GM21367 (cell line): ENCODE measurements at regions not wholly inside any gene's neighbourhood (a gene's known extent, or its start where the extent isn't known, plus 50 kb on each side); places are given as distances from the start of the nearest gene placed in this dataset.

Source experiments
- ATAC-seq: cut with Tn5 transposase; IDR thresholded peaks from one replicate; pipeline ENCODE4 v1.9.1; 2021; ENCODE audit not compliant: unreplicated experiment

DNA sequence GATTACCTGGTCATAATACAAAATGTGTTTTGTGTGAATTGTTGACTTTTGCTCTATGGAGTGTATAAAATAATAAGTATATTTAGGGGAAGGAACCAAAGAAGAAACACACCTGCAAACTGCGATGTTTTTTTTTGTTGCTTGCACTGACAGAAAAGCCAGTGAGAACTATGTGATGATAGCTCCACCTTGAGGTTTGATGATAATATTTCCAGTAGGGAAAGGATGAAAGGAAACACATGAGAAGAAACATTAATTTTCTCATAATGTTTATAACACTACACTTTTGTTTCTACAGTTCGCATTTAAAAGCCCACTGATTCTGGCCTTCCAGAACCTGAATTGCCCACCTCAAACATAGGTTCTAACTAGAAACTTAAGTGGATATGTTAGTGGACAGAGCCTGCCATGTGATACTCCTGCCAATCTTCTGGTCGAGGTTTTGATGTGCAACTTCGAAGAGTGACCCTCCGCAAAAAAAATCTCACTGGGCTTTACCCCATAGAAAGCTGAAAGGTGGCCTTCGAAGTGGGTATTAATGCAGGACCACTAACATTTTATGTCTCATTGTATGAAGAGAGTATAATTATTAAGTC, 476.4 kb upstream of the SPHKAP start:
- no peak for ATAC-seq

DNA sequence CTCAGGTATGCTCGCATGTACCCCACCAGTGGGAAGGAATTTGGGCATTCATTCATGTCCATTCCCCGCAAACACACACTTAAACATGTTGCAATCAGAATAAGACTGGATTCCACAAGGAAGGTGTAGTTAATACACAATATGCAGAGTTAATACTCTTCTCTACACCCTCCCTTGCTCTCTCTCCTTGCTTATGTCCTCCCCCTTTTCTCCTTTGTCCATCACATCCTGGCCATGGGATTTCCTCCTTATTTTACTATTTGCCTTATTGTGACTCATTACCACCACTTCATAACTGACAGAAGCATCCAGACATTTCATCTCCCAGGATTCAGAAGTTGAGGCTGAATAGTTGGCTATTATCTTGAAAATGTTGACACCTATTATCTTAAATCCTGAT, 473.8 kb upstream of the SPHKAP start:
- no peak for ATAC-seq

DNA sequence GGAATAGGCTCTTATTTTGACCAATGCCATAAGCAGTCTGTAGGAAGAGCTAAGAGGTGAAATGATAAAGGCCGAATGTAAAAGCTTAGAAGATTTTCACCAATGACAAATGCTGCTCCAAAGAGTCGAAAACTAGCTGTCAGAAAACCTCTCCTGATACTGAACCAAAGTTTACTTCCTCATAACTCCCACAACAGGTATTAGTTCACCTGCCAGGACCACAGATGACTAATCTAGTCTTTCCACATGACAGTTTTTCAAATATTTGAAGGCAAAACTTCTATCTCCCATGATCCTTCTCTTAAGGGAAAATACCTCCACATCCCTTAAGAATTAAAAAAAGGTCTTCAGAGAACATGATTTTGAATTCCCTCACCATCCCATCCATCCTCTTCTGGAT, 473.2 kb upstream of the SPHKAP start:
- ATAC-seq: no peak

DNA sequence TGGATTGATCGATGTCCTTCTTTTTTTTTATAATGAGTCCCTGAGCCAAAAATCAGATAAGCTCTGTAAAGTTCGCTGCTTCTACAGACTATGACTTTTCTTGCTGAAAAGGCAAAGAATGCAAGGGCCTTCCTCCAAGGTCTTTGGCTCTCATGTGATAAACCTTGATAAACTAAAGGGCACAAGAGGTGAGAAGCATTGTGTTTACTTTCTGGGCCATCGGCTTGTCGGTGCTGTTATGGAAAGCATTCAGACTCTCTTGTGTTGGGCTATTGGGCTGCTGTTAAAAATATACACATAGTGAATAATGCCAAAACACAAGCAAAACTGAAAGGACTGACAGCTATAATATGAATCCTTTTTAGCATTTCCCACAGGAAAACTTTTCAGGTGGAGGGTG, 472.4 kb upstream of the SPHKAP start:
- no peak for ATAC-seq

DNA sequence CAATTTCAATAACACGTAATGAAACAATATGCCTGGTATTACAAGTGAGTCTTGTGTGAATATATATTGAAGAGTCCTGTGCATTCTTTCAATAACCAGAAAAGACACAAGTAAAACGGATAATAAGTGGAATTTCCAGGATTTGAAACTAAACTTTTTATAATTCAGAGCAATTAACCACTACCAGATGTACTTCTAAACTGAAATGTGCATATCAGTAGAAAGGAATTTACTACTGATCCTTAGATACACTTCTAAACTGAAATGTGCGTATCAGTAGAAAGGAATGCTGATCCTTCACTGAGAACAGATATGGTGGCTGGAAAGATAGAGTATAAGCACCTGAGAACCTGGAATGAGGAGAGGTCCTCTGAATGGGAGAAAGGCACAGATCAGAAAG, 470.9 kb upstream of the SPHKAP start:
- no peak for ATAC-seq

DNA sequence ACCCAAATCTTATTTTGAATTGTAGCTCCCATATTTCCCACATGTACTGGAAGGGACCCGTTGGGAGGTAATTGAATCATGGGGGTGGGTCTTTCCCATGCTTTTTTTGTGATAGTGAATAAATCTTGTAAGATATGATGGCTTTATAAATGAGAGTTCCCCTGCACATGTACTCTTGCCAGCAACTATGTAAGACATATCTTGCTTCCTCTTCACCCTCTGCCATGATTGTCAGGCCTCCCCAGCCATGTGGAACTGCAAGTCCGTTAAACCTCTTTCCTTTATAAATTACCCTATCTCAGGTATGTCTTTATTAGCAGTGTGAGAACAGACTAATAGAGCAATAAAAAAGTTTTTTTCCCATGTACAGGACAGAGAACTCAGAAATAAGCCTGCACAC, 468.4 kb upstream of the SPHKAP start:
- no peak for ATAC-seq

DNA sequence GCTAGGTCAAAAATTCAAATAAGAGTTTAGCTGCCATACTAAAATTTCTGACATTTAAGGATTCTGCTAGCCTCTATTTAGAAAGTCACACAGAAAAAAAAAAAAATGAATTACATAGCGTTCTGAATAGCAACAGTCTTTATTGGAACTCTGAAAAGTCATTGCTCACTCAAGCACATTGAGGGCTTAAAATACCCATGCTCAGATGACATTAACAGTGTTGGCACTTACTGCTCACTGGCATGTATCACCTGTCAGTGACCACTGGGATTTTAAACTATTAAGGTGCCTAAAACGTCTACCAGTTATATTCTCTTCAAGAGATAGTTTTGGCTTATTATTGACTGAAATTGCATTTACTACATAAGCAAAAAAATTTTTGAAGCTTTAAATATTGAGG, 468.0 kb upstream of the SPHKAP start:
- no peak for ATAC-seq

DNA sequence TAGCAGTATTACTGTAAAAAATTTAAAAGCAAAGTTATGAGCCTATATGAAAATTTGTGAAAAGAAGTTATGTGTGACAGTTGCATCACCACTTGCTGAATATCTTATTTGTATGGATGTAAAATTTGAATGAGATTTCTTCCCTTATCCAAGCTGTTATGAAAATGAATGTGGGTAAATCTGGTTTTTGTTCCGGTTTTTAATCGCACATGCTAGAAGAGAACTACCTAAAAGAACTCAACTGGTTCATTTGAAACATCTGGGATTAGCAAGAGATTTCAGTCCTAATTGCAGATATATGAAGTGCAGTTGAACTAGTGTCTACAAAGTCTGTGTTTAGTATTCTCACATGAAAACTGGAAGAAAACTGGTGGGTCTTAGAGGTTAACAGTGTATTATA, 467.1 kb upstream of the SPHKAP start:
- ATAC-seq: no peak

DNA sequence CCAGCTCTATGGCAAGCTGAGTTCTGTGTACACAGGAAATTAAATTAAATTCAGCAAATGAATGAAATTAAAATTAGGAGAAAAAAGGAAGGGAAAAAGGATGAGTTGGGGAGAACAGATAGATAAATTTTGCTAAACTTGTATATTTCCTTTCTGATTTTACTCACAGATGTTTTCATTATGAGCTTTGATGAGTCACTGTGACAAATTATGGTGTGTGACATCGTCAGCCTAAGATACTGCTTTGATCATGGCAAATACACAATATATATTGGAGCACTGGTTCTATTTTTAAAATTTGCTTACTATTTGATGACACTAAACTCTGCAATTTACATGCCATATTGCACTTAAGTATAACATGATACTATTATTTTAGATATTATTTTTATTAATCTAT, 464.6 kb upstream of the SPHKAP start:
- no peak for ATAC-seq

DNA sequence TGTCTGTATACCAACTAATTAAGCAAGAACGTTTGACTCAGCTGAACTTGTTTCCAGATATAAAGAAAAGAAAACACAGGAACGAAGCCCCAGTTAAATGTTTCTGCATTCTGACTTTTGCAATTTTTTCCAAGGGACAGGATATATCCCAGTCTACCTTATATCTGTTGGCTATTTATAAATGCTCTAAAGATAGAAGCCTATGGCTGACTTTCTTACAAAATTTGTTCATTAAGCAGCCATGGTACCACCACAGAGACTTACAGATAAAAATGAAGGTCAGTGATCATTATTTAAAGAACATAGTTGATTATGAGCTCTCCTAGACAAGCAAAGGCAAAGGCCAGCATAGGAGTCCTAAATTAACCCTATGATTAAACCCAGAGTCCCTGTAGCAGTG, 462.7 kb upstream of the SPHKAP start:
- no peak for ATAC-seq

DNA sequence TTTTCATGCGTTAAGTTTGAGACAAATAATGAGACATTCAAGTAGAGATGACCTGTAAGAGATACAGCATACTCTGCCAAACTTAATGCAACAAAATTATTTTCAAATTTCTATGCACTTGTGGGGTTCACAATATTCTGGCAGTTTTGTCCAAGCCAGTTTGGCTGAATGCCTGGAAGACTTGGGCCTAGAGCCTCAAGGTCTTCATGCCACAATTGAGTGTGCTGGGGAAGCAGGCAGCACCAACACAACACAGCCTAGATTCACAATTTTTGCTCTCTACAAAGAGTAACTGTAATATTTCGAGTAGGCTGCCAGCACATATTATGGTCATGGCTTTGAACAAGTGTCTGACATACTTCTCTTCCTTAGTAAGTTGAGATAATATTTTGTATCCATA, 461.4 kb upstream of the SPHKAP start:
- no peak for ATAC-seq

DNA sequence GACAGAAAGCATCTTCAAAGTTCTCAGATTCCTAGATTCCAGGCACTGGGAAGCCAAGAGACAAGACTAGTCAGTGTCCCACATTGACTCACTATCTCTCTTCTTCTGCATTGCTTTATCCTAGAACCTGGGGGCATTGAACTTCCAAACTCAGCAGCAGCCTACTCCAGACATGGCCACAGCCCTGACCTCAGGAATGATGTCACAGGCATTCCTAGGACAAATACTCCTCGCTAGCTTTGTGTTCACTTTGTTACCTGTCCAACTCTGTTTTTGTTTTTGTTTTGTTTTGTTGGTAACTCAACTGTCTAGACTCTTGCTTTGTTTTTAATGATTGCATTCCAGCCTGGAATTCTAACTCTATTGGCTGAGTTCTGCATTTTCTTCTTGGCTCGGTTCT, 449.3 kb upstream of the SPHKAP start:
- no peak for ATAC-seq

DNA sequence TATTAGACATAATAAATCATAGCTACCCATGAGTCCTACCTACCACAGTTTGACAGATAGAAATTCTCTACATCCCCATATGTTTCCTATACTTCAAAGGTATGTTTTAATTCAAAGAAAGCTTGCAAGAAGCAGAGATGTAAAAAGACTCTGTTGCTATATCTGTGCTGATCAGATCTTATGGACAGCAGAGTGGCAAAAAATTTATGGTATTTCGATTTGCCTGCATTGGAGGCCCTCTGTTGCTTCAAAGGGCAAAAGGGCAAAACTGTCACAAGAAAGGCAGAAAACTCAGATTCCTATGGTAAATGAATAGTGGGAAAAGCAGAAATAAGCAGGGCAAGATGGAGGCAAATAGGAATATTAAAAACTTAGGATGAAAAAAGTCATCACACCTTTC, 447.8 kb upstream of the SPHKAP start:
- ATAC-seq: no peak

DNA sequence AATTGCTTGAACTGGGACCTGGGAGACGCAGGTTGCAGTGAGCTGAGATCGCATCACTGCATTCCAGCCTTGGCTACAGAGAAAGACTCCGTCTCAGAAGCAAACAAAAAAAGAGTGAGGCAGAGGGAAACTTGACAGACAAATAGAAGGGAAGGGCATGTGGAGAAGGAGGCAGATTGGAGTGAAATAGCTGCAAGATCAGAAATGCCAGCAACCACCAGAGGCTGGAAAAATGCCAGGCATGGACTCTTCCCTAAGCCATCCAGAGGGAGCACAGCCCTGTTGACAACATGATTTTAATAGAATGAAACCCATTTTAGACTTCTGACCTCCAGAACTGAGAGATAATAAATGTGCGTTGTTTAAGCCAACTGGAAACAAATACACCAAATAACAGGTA, 447.2 kb upstream of the SPHKAP start:
- ATAC-seq: no peak

DNA sequence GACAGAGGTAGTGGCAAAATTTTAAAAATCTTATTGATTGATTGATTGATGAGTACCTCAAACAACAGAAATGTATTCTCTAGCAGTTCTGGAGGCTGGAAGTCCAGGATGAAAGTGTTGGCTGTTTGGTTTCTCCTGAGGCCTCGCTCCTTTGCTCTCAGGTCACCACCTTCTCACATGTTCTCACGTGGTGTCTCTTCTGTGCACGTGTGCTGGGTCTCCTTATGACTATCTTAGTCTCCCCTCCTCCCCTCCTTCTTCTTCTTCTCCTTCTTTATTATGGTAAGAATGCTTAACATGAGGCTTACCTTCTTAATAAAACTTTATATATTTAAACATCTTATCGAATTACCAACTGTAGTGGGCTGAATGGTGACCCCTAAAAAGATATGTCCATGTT, 446.0 kb upstream of the SPHKAP start:
- no peak for ATAC-seq

DNA sequence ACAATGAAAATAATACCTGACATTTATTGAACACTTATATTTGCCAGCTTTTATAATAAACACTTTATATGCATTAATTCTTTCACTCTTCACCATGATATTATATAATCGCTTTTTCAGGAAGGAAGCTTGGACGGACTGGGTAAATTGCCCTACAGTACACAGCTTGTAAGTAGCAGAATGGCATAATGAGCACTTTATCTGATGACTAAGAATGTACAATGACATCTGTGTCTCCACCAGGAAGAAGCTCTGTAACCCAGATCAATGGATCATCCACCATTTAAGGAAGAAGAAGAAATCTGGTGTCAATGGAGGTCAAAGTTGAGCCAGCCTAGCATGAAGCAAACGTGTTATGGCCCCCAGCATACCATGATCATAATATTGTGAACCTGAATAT, 444.0 kb upstream of the SPHKAP start:
- ATAC-seq: no peak

DNA sequence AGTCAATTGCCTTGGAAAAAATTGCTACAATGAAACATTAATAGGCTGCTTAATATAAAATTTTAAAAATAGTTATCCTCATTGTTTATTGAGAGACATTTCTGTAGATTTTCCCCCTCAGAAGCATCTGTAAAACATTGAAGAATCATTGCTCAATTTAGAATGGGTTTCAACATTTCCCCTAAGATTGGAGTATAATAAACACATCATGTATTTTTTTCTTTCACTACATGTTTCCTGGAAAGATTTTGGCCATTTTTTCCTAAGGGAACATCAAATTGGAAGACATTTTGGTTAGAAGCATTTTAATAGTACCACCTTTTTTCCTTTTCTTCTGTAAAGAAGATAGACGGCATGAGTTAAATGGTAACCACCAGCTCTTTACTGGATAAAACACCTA, 443.2 kb upstream of the SPHKAP start:
- no peak for ATAC-seq

DNA sequence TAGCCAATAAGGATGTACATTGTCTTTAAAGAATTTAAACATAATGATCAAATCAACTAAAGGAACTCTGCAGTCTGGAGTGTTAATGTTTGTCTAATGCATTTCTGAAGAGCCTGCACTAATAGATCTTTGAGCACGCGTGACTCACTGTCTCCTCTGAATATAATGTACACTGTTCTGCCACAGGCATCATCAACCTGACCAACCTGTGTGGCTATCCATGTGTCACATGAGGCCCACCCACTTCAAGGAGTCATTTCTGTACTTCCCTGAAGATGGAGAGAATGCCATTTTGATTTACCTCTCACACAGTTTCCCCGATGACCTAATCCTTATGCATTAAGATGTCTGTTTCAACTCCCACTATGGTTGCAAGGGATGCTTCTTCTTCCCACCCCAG, 434.0 kb upstream of the SPHKAP start:
- no peak for ATAC-seq

DNA sequence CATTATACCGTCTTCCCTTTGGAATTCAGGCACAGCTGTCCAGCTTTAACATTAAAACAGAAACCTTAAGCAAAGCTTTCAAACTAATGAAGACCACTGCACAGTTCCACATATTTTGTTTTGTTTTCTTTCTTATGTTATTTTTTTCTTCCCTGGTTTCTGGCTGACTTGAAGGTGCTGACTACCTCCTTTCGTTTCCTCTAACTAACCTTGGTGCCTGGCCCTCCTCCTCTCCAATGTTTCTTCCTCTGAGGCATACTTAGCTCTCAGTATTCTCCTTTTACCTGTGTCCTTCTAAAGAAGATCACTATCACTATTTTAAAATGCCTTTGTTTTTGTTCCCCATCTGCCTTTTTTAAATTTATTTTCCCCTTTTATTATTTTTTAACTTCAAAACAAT, 433.3 kb upstream of the SPHKAP start:
- no peak for ATAC-seq

DNA sequence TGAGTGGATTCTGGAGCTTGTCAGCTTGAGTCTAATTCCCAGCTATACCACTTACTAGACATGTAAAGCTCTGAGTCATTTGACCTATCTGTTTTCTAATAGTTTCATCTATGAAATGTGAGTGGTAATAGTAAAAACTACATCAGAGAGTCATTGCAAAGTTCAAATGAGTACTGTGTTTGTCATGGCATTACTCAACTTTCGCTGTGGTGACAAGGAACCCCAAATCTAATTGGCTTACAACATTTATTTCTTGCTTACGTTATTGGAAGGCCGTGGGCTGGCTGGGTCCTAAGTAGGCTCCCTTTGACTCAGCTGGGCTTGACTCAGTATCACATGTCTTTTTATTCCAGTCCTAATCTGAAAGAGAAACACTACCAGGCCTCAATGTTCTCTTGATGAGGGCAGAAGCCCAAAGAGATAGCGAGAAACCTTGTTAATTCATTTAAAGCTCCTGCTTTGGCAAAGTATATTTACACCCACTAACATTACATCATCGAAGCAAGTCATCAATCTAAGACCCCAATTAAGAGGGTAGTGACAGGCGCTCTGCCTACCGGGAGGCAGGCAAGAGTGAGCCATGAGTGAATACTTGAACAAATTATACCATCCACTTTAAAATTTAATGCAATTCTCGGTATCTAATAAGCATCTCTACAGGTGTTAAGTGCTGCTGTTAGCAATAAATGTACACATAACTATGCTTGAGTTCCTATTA, 431.8 kb upstream of the SPHKAP start:
- ATAC-seq: no peak

DNA sequence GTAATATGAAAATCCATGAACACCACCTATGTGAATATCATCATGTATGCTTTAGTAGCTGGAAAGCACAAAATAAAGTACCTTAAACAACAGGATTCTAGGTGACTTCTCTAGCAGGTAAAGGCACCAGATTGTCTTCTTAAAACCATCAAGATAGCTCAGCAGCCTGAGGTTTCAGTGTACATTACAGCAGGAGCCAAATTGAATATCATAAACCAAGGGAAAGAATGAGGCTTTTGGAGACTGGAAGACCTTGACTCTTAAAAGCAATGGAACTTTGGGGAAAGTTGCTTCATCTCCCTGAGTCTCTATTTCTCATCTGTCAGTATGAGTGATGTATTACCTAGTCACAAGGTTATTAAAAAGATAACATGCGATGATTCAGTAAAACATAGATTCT, 429.7 kb upstream of the SPHKAP start:
- ATAC-seq: no peak

DNA sequence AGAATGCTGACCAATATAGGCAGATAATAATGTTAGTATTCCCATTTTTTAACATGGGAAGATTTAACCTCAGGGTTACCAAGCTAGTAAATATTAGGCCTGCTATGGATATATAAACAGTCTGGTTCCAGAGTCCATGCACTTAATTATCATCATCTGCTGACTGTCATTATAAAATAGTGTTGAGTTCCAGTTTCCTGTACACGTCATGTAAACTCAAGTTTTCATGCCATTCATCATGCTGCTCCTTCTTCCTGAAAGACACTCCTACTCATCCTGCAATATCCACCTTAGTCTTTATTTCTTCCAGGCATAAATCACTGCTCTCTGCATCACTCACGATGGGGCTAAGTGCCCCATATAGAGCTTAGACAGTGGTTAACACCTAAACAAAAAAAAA, 420.8 kb upstream of the SPHKAP start:
- ATAC-seq: no peak

DNA sequence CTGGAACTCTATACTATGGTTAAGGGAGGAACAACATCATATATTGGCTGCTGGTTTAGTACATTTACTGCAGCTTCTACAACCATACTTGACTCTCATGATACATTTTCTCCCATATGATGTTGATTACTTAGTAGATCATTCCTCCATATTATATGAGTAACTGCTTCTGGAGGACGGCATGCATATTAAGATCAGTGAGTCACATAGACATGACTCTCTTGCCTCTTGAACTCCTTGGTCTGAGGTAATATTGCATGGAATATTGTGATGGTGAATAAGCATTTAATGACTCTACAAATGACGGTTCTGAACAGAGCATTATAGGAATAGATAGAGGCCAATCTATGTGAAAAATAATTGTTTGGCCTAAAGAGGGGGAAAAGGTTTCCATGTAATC, 418.8 kb upstream of the SPHKAP start:
- ATAC-seq: no peak
